ENCODE measurements at regions not wholly inside any gene's neighbourhood (a gene's known extent, or its start where the extent isn't known, plus 50 kb on each side); places are given as distances from the start of the nearest gene placed in this dataset.
A peak's percentile ranks its signal among the peaks of the same experiment; 100 is the strongest.

DNA sequence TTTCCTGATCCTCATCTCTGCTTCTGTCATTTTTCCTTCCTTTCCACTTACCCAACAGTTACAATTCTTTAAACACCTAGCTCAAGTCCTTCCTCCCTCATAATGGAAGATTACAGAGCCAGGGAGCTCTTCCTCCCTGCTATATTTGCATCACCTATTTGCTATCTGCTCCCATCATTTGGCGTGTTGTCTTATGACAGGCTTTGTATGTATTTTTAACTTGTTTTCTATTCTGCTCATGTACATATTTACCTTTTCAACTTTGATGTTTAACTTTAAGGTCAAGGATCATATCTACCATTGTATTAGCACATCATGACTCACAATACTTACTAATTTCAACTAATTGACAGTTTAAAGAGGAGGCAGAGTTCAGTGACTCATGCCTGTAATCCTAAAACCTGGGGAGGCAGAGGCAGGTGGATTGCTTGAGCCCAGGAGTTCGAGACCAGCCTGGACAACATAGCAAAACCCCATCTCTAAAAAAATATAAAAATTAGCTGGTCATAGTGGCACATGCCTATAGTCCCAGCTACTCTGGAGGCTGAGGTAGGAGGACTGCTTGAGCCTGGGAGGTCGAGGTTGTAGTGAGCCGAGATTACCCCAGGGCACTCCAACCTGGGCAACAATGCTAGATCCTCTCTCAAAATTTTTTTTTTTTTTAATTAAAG lies 92.5 kb upstream of the FOXN2 start (continued):
- peak; percentile 80 for TF ChIP-seq HNF4G (IDR thresholded peaks at IDR 0.05; ENCODE audit: borderline replicate concordance, low read depth, low read length)
- peak; percentile 84; the same call in 1 of the 2 replicates for TF ChIP-seq HNF4G (CRISPR knock-in tag; IDR thresholded peaks at IDR 0.05; ENCODE audit: borderline replicate concordance, low read depth)
- peak; percentile 74; the same call in 1 of the 2 replicates for TF ChIP-seq ZNF136 (CRISPR knock-in tag; IDR thresholded peaks at IDR 0.05; ENCODE audit: low read depth)
- TF ChIP-seq, protein P1, sequence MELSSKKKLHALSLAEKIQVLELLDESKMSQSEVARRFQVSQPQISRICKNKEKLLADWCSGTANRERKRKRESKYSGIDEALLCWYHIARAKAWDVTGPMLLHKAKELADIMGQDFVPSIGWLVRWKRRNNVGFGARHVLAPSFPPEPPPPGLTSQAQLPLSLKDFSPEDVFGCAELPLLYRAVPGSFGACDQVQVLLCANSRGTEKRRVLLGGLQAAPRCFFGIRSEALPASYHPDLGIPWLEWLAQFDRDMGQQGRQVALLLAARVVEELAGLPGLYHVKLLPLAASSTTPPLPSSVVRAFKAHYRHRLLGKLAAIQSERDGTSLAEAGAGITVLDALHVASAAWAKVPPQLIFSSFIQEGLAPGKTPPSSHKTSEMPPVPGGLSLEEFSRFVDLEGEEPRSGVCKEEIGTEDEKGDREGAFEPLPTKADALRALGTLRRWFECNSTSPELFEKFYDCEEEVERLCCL (CRISPR knock-in tag; IDR thresholded peaks at IDR 0.05; ENCODE audit: borderline replicate concordance): no peak
- no peak for TF ChIP-seq ZNF83 (CRISPR knock-in tag; IDR thresholded peaks at IDR 0.05; ENCODE audit: borderline replicate concordance)
- 0 out of 2 replicates have a peak, but pooled peaks have one; percentile 29 for TF ChIP-seq RBAK (CRISPR knock-in tag; IDR thresholded peaks at IDR 0.05)
- TF ChIP-seq, protein P2, sequence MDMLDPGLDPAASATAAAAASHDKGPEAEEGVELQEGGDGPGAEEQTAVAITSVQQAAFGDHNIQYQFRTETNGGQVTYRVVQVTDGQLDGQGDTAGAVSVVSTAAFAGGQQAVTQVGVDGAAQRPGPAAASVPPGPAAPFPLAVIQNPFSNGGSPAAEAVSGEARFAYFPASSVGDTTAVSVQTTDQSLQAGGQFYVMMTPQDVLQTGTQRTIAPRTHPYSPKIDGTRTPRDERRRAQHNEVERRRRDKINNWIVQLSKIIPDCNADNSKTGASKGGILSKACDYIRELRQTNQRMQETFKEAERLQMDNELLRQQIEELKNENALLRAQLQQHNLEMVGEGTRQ (IDR thresholded peaks at IDR 0.05; ENCODE audit: low read depth, low read length): no peak
- TF ChIP-seq, protein P2 (CRISPR knock-in tag; IDR thresholded peaks at IDR 0.05; ENCODE audit: borderline replicate concordance): no peak
- TF ChIP-seq, protein P3, sequence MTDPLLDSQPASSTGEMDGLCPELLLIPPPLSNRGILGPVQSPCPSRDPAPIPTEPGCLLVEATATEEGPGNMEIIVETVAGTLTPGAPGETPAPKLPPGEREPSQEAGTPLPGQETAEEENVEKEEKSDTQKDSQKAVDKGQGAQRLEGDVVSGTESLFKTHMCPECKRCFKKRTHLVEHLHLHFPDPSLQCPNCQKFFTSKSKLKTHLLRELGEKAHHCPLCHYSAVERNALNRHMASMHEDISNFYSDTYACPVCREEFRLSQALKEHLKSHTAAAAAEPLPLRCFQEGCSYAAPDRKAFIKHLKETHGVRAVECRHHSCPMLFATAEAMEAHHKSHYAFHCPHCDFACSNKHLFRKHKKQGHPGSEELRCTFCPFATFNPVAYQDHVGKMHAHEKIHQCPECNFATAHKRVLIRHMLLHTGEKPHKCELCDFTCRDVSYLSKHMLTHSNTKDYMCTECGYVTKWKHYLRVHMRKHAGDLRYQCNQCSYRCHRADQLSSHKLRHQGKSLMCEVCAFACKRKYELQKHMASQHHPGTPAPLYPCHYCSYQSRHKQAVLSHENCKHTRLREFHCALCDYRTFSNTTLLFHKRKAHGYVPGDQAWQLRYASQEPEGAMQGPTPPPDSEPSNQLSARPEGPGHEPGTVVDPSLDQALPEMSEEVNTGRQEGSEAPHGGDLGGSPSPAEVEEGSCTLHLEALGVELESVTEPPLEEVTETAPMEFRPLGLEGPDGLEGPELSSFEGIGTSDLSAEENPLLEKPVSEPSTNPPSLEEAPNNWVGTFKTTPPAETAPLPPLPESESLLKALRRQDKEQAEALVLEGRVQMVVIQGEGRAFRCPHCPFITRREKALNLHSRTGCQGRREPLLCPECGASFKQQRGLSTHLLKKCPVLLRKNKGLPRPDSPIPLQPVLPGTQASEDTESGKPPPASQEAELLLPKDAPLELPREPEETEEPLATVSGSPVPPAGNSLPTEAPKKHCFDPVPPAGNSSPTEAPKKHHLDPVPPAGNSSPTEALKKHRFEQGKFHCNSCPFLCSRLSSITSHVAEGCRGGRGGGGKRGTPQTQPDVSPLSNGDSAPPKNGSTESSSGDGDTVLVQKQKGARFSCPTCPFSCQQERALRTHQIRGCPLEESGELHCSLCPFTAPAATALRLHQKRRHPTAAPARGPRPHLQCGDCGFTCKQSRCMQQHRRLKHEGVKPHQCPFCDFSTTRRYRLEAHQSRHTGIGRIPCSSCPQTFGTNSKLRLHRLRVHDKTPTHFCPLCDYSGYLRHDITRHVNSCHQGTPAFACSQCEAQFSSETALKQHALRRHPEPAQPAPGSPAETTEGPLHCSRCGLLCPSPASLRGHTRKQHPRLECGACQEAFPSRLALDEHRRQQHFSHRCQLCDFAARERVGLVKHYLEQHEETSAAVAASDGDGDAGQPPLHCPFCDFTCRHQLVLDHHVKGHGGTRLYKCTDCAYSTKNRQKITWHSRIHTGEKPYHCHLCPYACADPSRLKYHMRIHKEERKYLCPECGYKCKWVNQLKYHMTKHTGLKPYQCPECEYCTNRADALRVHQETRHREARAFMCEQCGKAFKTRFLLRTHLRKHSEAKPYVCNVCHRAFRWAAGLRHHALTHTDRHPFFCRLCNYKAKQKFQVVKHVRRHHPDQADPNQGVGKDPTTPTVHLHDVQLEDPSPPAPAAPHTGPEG (CRISPR knock-in tag; IDR thresholded peaks at IDR 0.05): no peak
- TF ChIP-seq CENPX (CRISPR knock-in tag; IDR thresholded peaks at IDR 0.05): no peak
- TF ChIP-seq, protein P4, sequence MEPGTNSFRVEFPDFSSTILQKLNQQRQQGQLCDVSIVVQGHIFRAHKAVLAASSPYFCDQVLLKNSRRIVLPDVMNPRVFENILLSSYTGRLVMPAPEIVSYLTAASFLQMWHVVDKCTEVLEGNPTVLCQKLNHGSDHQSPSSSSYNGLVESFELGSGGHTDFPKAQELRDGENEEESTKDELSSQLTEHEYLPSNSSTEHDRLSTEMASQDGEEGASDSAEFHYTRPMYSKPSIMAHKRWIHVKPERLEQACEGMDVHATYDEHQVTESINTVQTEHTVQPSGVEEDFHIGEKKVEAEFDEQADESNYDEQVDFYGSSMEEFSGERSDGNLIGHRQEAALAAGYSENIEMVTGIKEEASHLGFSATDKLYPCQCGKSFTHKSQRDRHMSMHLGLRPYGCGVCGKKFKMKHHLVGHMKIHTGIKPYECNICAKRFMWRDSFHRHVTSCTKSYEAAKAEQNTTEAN (CRISPR knock-in tag; conservative IDR thresholded peaks at IDR 0.05): peak; percentile 84; the same call in 1 of the 2 replicates
- no peak for TF ChIP-seq MTF2 (CRISPR knock-in tag; IDR thresholded peaks at IDR 0.05; ENCODE audit: borderline replicate concordance)
- TF ChIP-seq TGIF2 (CRISPR knock-in tag; IDR thresholded peaks at IDR 0.05): peak; percentile 97
- TF ChIP-seq IKZF1 (IDR thresholded peaks at IDR 0.05): no peak
- peak; percentile 96 for TF ChIP-seq ADNP (CRISPR knock-in tag; IDR thresholded peaks at IDR 0.05)
- no peak; the same call in 1 of the 2 replicates for TF ChIP-seq ZNF615 (CRISPR knock-in tag; IDR thresholded peaks at IDR 0.05; ENCODE audit: borderline replicate concordance)
- TF ChIP-seq, protein P5, sequence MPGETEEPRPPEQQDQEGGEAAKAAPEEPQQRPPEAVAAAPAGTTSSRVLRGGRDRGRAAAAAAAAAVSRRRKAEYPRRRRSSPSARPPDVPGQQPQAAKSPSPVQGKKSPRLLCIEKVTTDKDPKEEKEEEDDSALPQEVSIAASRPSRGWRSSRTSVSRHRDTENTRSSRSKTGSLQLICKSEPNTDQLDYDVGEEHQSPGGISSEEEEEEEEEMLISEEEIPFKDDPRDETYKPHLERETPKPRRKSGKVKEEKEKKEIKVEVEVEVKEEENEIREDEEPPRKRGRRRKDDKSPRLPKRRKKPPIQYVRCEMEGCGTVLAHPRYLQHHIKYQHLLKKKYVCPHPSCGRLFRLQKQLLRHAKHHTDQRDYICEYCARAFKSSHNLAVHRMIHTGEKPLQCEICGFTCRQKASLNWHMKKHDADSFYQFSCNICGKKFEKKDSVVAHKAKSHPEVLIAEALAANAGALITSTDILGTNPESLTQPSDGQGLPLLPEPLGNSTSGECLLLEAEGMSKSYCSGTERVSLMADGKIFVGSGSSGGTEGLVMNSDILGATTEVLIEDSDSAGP (CRISPR knock-in tag; IDR thresholded peaks at IDR 0.05; ENCODE audit: borderline replicate concordance): 0 out of 2 replicates have a peak, but pooled peaks have one; percentile 32
